Tibial artery (tissue), 4 donors: ENCODE measurements at regions not wholly inside any gene's neighbourhood (a gene's known extent, or its start where the extent isn't known, plus 50 kb on each side); places are given as distances from the start of the nearest gene placed in this dataset.
A peak's percentile ranks its signal among the peaks of the same experiment; 100 is the strongest.

Source experiments
- DNase-seq, 2 donors: peaks; one replicate each; pipeline ENCODE4 v3.0.0-alpha.2; 2019
- H3K27ac ChIP-seq, 2 donors: fragments of 200-600 bp; sonication (generic) in 1 of 2; 1 replicate in 1 of 2; 2 replicates in 1 of 2; pipeline ENCODE4 v1.5.1; 2018 to 2019; ENCODE audit warnings: mild to moderate bottlenecking in 1 of 2
- H3K27me3 ChIP-seq, 2 donors: fragments of 200-600 bp; sonication (generic) in 1 of 2; one replicate each; pipeline versions ENCODE4 v1.5.1 to v1.6.0; 2016 to 2019
- H3K36me3 ChIP-seq, 3 donors: fragments of 200-600 bp; sonication (generic) in 2 of 3; one replicate each; pipeline ENCODE4 v1.5.1; 2016 to 2019; ENCODE audit warnings: mild to moderate bottlenecking in 2 of 3
- H3K4me1 ChIP-seq, 4 donors: fragments of 200-600 bp; sonication (generic) in 2 of 4; 1 replicate in 3 of 4; 2 replicates in 1 of 4; pipeline ENCODE4 v1.5.1; 2016 to 2019
- H3K4me3 ChIP-seq, 2 donors: fragments of 200-600 bp; sonication (generic) in 1 of 2; 1 replicate in 1 of 2; 2 replicates in 1 of 2; pipeline ENCODE4 v1.5.1; 2018 to 2019; ENCODE audit warnings: mild to moderate bottlenecking in 2 of 2
- H3K9me3 ChIP-seq, 3 donors: fragments of 200-600 bp; sonication (generic) in 1 of 3; one replicate each; pipeline ENCODE4 v1.5.1; 2016 to 2019
- CTCF ChIP-seq, 2 experiments: fragments of 200-600 bp in 1 of 2; fragments of 450-650 bp in 1 of 2; IDR thresholded peaks; one replicate each; pipeline ENCODE4 v1.5.1; 2017 to 2019; ENCODE audit warnings: antibody characterized with exemption in 2 of 2, mild to moderate bottlenecking in 1 of 2, moderate library complexity in 1 of 2
- intact Hi-C: fragments of 100-400 bp; cut with DNase I; formaldehyde crosslinking; loops from one replicate; pipeline ENCODE4 v1.15.0; 2023; ENCODE audit warnings: low total_unique reads

- Histone ChIP-seq H3K9me3 (peaks cover 0 to 11% (median 4%) of the 10 kb centered on the region in 3 donors), H3K4me1 (peaks cover 0 to 26% (median 4%) of the 10 kb centered on the region in 4 donors), H3K4me3 (no peak overlapping the region), H3K27ac (no peak overlapping the region), H3K27me3 (no peaks in the 10 kb centered on the region), H3K36me3 (no peaks in the 10 kb centered on the region)
- no peak for DNase-seq
- TF ChIP-seq CTCF (IDR thresholded peaks at IDR 0.05), result no peak
- intact Hi-C loops, result no loop called here
Observed at GRCh38 chr13:80671773-80672172, 330.8 kb upstream of the SPRY2 start.

GRCh38 chr13:80669112-80669511, 328.2 kb upstream of the SPRY2 start:
- TF ChIP-seq CTCF (IDR thresholded peaks at IDR 0.05), result no peak
- H3K27ac ChIP-seq, result no peak overlapping the region
- no peaks in the 10 kb centered on the region for H3K27me3 ChIP-seq
- no peak for DNase-seq
- intact Hi-C loops, result no loop called here
- no peaks in the 10 kb centered on the region for H3K36me3 ChIP-seq
- H3K9me3 ChIP-seq, result peaks cover 0 to 11% (median 4%) of the 10 kb centered on the region in 3 donors
- H3K4me1 ChIP-seq, result peaks cover 0 to 34% (median 7%) of the 10 kb centered on the region in 4 donors
- no peak overlapping the region for H3K4me3 ChIP-seq

GRCh38 chr13:80668452-80668851, 327.5 kb upstream of the SPRY2 start:
- Histone ChIP-seq H3K27ac (no peak overlapping the region), H3K4me3 (no peak overlapping the region), H3K36me3 (no peaks in the 10 kb centered on the region), H3K27me3 (no peaks in the 10 kb centered on the region), H3K9me3 (peaks cover 0 to 15% (median 4%) of the 10 kb centered on the region in 3 donors), H3K4me1 (peaks cover 0 to 34% (median 7%) of the 10 kb centered on the region in 4 donors)
- intact Hi-C loops, result no loop called here
- TF ChIP-seq CTCF (IDR thresholded peaks at IDR 0.05), result no peak
- no peak for DNase-seq

DNA sequence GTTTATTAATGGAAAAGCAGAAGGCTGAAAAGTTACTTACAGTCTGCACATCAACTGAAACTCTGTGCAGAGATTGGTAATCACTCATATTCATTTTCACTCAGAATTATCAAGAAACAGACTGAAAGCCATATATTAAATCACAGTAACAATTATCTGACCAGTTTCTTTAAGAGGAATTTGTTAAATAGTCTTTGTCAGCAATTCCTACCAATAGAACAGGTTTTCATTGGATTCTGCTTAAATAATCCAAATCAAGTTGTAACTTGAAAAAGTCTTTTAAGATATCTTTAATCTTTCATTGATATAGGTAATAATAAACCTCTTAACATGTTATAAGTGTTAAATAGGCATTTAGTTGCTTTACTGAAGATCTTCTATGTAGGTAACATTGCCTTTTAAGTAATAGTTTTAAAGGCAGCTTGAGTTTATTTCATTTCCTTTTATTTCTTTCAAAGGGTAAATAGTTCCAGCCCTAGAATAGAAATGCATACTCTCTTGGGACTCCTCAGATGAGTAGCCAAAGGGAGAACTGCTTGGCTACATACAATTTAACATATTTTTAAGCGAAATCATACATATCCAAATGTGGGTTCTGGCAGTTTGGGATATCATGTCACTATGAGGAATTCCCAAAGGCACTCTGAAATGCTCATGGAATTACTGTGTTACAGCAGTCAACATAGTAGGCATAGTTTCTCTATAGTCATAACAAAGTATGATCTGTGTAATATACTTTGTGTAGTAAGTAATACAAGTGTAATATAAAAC, 326.0 kb upstream of the SPRY2 start:
- Histone ChIP-seq H3K27ac (peak overlapping the region in 1 of 2 donors; percentile 5), H3K4me3 (no peak overlapping the region), H3K4me1 (peaks cover 0 to 34% (median 7%) of the 10 kb centered on the region in 4 donors), H3K27me3 (no peaks in the 10 kb centered on the region), H3K9me3 (peaks cover 0 to 14% (median 0%) of the 10 kb centered on the region in 3 donors), H3K36me3 (no peaks in the 10 kb centered on the region)
- DNase-seq, result no peak
- intact Hi-C loops, result no loop called here
- TF ChIP-seq CTCF (IDR thresholded peaks at IDR 0.05), result no peak

DNA sequence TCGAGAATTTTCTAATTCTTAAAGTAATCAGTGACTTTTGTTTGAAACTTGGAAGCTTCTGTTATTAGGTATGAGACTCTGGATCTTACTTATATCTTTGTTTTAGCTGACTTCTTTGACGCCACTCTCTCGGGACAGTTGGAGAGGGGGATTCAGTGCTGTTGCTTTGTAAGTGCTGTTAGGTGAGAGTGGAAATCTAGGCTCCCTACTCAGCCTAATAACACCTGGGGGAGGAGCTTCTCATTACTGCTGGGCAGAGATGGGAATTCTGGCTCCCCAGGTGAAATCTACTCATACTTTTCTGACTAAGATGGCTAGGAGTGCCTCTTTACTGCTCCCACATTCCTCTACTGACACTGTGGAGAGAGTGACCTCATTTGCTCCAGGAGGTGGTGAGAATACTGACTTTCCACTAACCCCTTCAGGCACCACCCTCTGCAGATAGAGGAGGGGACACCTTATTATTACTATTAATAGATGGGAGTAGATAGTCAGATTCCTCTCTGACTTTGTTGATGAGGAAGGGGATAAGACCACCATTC, 324.9 kb upstream of the SPRY2 start:
- Histone ChIP-seq H3K27me3 (no peaks in the 10 kb centered on the region), H3K27ac (no peak overlapping the region), H3K4me1 (peaks cover 0 to 34% (median 7%) of the 10 kb centered on the region in 4 donors), H3K4me3 (no peak overlapping the region), H3K36me3 (no peaks in the 10 kb centered on the region), H3K9me3 (peaks cover 0 to 8% (median 0%) of the 10 kb centered on the region in 3 donors)
- no peak for TF ChIP-seq CTCF (IDR thresholded peaks at IDR 0.05)
- DNase-seq, result no peak
- intact Hi-C loops, result no loop called here
